ENCODE measurements at regions not wholly inside any gene's neighbourhood (a gene's known extent, or its start where the extent isn't known, plus 50 kb on each side); places are given as distances from the start of the nearest gene placed in this dataset.
A peak's percentile ranks its signal among the peaks of the same experiment; 100 is the strongest.
"Not testable (repeated sequence)": the region's sequence is repeated elsewhere in the genome, so short reads cannot be mapped to it uniquely, and the experiment has no call there.

DNA sequence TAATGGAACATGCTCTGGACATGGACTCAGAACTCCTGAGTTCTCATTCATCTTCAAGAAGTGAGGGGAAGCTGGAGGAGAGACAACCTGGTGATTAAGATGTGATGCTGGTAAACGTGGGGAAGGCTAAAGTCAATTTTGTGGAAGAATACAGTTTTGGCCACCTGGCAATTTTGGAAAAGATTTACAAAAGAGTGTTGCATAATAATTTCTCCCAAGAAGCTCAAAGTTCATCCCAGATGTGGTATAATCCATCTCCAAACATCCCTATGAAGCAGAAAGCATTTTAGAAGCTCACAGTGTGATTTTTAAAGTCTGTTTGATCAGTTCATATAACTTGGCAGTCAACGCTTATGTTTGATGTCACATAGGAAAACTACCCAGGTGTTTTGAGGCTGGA lies 208.7 kb downstream of the LMX1A start:
- DNase-seq = no peak

DNA sequence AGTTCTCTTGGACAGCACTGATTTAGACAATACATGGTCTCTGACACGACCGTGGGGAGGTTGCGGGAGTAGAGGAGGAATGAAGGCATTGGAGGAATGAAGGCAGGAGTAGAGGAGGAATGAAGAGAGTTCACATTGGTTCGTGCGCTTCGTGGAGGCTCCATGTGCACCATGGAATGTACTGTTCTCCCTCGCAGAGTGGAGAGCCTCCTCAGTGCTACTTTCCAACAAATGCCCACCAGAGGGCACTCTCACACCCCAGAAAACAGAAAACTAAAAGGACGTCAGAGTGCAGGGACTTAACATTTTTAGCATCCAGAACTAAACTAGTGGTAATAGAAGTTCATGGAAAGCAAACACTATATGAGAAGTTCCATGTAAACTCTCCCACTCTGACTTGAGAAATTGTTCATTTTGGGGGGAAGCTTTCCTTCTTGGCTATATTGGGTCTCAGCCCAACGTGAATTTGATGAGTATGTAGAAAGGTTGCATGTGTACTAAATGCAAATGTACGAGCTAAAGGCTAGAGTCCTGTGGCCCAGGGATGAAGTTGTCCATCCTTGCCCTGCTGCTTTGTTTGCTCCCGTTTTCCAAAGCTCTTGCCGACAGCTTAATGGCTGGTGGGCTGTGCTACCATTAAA lies 211.6 kb downstream of the LMX1A start:
- DNase-seq = no peak

DNA sequence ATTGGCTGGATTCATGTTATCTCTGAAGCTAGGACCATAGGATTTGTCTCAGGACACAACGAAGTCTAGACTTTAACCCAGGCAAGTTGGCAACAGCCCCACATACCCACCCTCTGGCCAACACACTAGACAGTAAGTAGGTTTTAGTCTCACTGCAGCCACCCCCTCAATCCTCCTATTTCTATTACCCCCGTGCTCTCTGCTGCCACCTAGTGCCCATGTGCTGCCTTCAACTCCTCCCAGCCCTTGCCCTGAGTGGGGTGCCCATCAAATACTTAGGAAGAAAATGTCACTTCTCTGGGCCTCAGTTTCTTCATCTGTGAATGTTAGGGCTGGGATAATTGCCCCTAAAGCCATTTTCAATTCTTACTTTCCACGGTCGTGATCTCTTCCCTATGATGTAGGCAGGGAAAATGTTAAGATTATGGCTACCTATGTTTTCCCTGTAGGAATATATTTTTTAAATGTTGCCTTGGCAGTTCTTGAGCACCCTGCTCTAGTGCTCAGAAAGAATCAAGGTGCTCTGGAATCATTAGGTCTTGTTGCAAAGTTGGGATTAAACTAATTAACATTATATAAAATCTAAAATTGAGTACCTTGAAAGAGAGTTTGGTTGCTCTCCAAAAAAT lies 213.0 kb downstream of the LMX1A start:
- DNase-seq = peak; percentile 32

DNA sequence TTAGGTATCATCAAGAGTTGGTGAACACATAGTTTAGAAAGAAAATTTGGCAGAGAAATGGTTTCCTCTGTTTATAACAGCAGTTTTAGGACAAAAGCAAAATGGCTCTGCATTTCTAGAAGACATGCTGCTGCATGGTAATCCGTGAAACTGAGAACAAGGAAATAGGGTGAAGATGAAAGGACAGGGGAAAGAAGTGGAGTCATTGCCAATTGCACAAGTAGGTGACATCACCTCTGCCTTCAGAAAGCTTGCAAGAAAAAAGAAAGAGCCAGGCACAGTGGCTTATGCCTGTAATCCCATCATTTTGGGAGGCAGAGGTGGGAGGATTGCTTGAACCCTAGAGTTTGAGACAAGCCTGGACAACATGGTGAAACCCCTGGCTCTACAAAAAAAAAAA lies 217.6 kb downstream of the LMX1A start:
- DNase-seq = no peak

GRCh38 chr1:165137551-165138316 lies 218.8 kb downstream of the LMX1A start:
- no peak for DNase-seq

GRCh38 chr1:165134431-165134830 lies 222.1 kb downstream of the LMX1A start:
- no peak for DNase-seq

DNA sequence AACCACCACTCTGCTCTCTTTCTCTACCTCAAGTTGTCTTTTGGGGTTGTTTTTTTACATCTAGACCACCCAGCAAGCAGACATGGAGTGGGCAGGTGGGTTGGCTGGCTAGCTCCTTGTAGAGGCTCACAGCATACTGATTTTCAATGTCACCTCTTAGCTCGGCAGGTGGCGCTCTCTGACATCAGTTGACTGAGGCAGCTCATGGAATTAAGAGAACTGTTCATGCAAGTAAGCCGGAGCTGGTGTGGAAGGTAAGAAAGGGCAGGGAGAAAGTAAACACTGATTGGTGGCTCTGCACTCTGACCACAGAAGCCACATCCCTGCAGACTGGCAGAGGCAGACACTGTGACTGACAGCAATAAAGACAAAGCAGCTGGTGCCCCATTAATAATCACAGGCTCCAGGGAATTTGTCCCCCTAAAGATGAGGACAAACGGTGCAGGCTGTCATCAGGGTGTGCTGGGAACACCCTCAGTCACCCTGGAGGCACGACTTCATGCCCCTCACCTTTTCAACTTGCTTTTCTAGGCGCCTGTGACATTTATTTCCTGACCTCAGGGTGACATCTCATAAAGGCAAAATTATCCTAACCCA lies 226.8 kb downstream of the LMX1A start:
- DNase-seq = peak; percentile 37

GRCh38 chr1:165124772-165125171 lies 231.7 kb downstream of the LMX1A start:
- no peak for DNase-seq

- no peak for DNase-seq
Measured at GRCh38 chr1:165119086-165119485, 237.4 kb downstream of the LMX1A start.

GRCh38 chr1:165117482-165117881 lies 239.0 kb downstream of the LMX1A start:
- DNase-seq = no peak

DNA sequence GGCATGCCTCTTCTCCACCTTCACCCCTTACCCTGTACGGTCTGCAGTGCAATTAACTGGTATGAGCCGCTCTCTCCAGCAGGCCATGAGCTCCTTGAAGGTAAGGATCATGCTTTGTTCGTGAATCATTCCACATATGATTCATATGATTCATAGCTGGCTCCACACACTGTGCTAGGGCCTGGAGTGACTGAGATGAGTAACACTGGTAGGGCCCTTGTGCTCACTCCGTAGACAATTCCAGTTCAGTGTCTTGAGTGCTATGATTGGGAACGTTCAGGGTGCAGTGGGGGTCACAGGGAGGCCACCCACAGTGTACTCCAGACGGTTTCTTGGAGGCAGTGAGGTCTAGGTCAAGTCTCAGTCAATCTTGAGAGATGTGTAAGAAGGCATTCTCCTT lies 239.8 kb downstream of the LMX1A start:
- no peak for DNase-seq

GRCh38 chr1:165116171-165116570 lies 240.3 kb downstream of the LMX1A start:
- DNase-seq = no peak

DNA sequence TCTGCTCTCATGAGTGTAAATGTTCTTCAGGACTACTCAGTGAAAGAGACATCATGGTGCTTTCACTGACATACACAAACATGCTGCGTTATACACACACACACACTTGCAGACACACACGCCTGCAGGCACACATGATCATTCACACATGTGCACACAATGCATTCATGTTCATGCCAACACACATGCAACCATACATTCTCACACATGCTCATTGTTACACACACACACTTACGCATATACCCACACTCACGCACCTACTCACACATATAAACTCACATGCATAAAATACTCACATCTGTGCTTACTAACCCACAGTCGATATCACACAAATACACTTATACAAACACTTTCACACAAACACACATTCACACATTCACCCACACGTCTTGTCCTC lies 241.6 kb downstream of the LMX1A start:
- DNase-seq = no peak

- peak; percentile 24 for DNase-seq
Measured at GRCh38 chr1:165114022-165114888, 242.3 kb downstream of the LMX1A start.

GRCh38 chr1:165112260-165112659 lies 244.3 kb downstream of the LMX1A start:
- DNase-seq = no peak

GRCh38 chr1:165109013-165109412 lies 247.5 kb downstream of the LMX1A start:
- DNase-seq = peak; percentile 0

GRCh38 chr1:165092542-165093162 lies 263.9 kb downstream of the LMX1A start:
- not testable (repeated sequence) for DNase-seq

- no peak for DNase-seq
Measured at GRCh38 chr1:165080253-165080896, 276.1 kb downstream of the LMX1A start.

DNA sequence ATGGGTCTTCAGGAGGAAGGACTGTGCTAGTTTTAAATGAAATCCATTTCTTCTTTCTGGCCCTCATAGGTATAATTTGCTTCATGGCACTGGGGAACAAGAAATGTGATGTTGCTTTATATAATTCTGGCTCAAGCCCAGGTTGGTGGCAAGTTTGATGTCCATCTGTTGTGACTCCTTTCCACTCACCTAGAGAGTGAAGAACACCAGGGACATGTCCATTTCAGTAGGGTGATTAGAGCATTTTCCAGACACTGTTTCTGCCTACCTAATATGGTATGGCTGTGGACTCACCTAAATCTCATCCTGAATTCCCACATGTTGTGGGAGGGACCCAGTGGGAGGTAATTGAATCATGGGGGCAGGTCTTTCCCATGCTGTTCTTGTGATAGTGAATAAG lies 278.1 kb downstream of the LMX1A start:
- no peak for DNase-seq

- DNase-seq = peak; percentile 23
Measured at GRCh38 chr1:165075725-165076370, 280.7 kb downstream of the LMX1A start.
